ENCODE measurements at regions not wholly inside any gene's neighbourhood (a gene's known extent, or its start where the extent isn't known, plus 50 kb on each side); places are given as distances from the start of the nearest gene placed in this dataset.

- TF ChIP-seq EZH2phosphoT487 (IDR thresholded peaks at IDR 0.05; ENCODE audit: insufficient read depth, low read depth) (no peak), EZH2 (IDR thresholded peaks at IDR 0.05; ENCODE audit: insufficient read depth, poor library complexity, severe bottlenecking) (no peak)
Measured at GRCh38 chrX:150298841-150299551, 64.1 kb upstream of the MAMLD1 start.
